SK-N-SH (cell line): ENCODE measurements at regions not wholly inside any gene's neighbourhood (a gene's known extent, or its start where the extent isn't known, plus 50 kb on each side); places are given as distances from the start of the nearest gene placed in this dataset.

Experiments used
- CTCF ChIA-PET: fragments of 300-600, 350-600 bp; formaldehyde crosslinking; extraction: SDS; loops from one replicate; lab custom pipeline; 2021; lab: Yijun Ruan, JAX
- POLR2A ChIA-PET: fragments of 350-600 bp; sonication (Branson Sonifier 250); formaldehyde crosslinking; extraction: SDS; loops from one replicate; lab custom pipeline; 2020; ENCODE audit warnings: antibody characterized with exemption, inconsistent platforms; lab: Yijun Ruan, JAX
- DNase-seq: peaks from one replicate; pipeline ENCODE4 v3.0.0; 2012
- H2AFZ ChIP-seq: fragments of 200-600 bp; sonication (generic); 2 replicates; pipeline ENCODE4 v1.8.1; 2016; ENCODE audit warnings: antibody characterized with exemption, mild to moderate bottlenecking, low read depth
- H3F3A ChIP-seq: fragments of 200-600 bp; sonication (generic); replicated peaks from 2 replicates; pipeline ENCODE3; 2016; ENCODE audit warnings: antibody characterized with exemption, mild to moderate bottlenecking; ENCODE audit not compliant: insufficient read depth
- H3K27ac ChIP-seq, 2 experiments: fragments of 200-500 bp in 1 of 2; fragments of 200-600 bp in 1 of 2; sonication (Bioruptor generic) in 1 of 2; sonication (generic), shearing (Covaris generic) in 1 of 2; 2 replicates each; pipeline versions ENCODE4 v1.5.1 to v1.6.1; 2014 to 2016; ENCODE audit warnings: low read depth in 2 of 2, inconsistent platforms in 1 of 2, low read length in 1 of 2, mild to moderate bottlenecking in 1 of 2, mixed read lengths in 1 of 2
- H3K27me3 ChIP-seq: fragments of 200-600 bp; sonication (generic), shearing (Covaris generic); 2 replicates; pipeline ENCODE4 v1.6.1; 2016; ENCODE audit warnings: mixed run types; ENCODE audit not compliant: insufficient read depth
- H3K36me3 ChIP-seq, 2 experiments: fragments of 200-500 bp in 1 of 2; fragments of 200-600 bp in 1 of 2; sonication (Bioruptor generic) in 1 of 2; sonication (generic) in 1 of 2; replicated peaks in 1 of 2; 2 replicates each; pipeline versions ENCODE3 to v1.5.1; 2014 to 2016; ENCODE audit warnings: low read length in 1 of 2, mild to moderate bottlenecking in 1 of 2; ENCODE audit not compliant: insufficient read depth in 2 of 2, control insufficient read depth in 1 of 2
- H3K4me1 ChIP-seq, 2 experiments: fragments of 200-500 bp in 1 of 2; fragments of 200-600 bp in 1 of 2; sonication (Bioruptor generic) in 1 of 2; sonication (generic), shearing (Covaris generic) in 1 of 2; 2 replicates each; pipeline versions ENCODE4 v1.5.1 to v1.6.1; 2014 to 2016; ENCODE audit warnings: low read depth in 1 of 2, low read length in 1 of 2, mixed run types in 1 of 2; ENCODE audit not compliant: insufficient read depth in 2 of 2, control insufficient read depth in 1 of 2
- H3K4me2 ChIP-seq: fragments of 200-600 bp; sonication (generic), shearing (Covaris generic); 2 replicates; pipeline ENCODE4 v1.6.1; 2017; ENCODE audit warnings: mixed run types
- H3K4me3 ChIP-seq, 2 experiments: fragments of 200-500 bp in 1 of 2; fragments of 200-600 bp in 1 of 2; sonication (Bioruptor generic) in 1 of 2; sonication (generic), shearing (Covaris generic) in 1 of 2; 2 replicates each; pipeline versions ENCODE4 v1.5.1 to v1.8.1; 2014 to 2016; ENCODE audit warnings: low read depth in 2 of 2, inconsistent platforms in 1 of 2, low read length in 1 of 2, mild to moderate bottlenecking in 1 of 2, mixed read lengths in 1 of 2, moderate library complexity in 1 of 2
- H3K79me2 ChIP-seq: fragments of 200-600 bp; sonication (generic); 2 replicates; pipeline ENCODE4 v1.8.1; 2017; ENCODE audit warnings: mild to moderate bottlenecking; ENCODE audit not compliant: insufficient read depth
- H3K9ac ChIP-seq: fragments of 200-600 bp; sonication (generic); 2 replicates; pipeline ENCODE4 v1.6.1; 2017; ENCODE audit warnings: mixed run types
- H3K9me2 ChIP-seq: fragments of 200-600 bp; sonication (generic); 2 replicates; pipeline ENCODE4 v1.6.1; 2017; ENCODE audit warnings: mixed run types
- H3K9me3 ChIP-seq: fragments of 200-600 bp; sonication (generic); 2 replicates; pipeline ENCODE4 v1.6.1; 2017; ENCODE audit warnings: mixed run types, mild to moderate bottlenecking, moderate library complexity
- H4K20me1 ChIP-seq: fragments of 200-600 bp; sonication (generic); 2 replicates; pipeline ENCODE4 v1.6.1; 2017; ENCODE audit warnings: mild to moderate bottlenecking, mixed run types; ENCODE audit not compliant: insufficient read depth
- CHD2 ChIP-seq: fragments of 150-350 bp; IDR thresholded peaks from 2 replicates; pipeline ENCODE4 v1.6.1; 2018; ENCODE audit warnings: low read length; ENCODE audit not compliant: partially characterized antibody
- ELF1 ChIP-seq: IDR thresholded peaks from 2 replicates; pipeline ENCODE4 v1.4.0; 2012
- EP300 ChIP-seq, 2 experiments: IDR thresholded peaks; 2 replicates each; pipeline versions ENCODE4 v1.4.0 to v1.6.1; 2012; ENCODE audit warnings: borderline replicate concordance in 1 of 2, low read depth in 1 of 2, low read length in 1 of 2
- EZH2phosphoT487 ChIP-seq: fragments of 200-600 bp; sonication (generic); IDR thresholded peaks from 2 replicates; pipeline ENCODE4 v1.6.1; 2017; ENCODE audit warnings: low read depth, mixed run types, mild to moderate bottlenecking, antibody characterized with exemption, moderate library complexity, borderline replicate concordance
- FOSL2 ChIP-seq: IDR thresholded peaks from 2 replicates; pipeline ENCODE4 v1.4.0; 2012; ENCODE audit warnings: low read depth, mild to moderate bottlenecking, moderate library complexity, borderline replicate concordance
- FOXJ3 ChIP-seq: sonication (generic); formaldehyde crosslinking; IDR thresholded peaks from 2 replicates; pipeline ENCODE4 v1.5.1; 2020; ENCODE audit warnings: mild to moderate bottlenecking, missing genetic modification reagents
- GABPA ChIP-seq: IDR thresholded peaks from 2 replicates; pipeline ENCODE4 v1.4.0; 2012; ENCODE audit warnings: low read depth, mild to moderate bottlenecking
- GATA2 ChIP-seq: sonication (generic); formaldehyde crosslinking; IDR thresholded peaks from 2 replicates; pipeline ENCODE4 v1.5.0; 2020; ENCODE audit warnings: mild to moderate bottlenecking, missing genetic modification reagents
- JUND ChIP-seq: IDR thresholded peaks from 2 replicates; pipeline ENCODE4 v1.4.0; 2012
- MEF2A ChIP-seq: IDR thresholded peaks from 2 replicates; pipeline ENCODE4 v1.4.0; 2012; ENCODE audit warnings: low read depth, borderline replicate concordance
- POLR2AphosphoS5 ChIP-seq: IDR thresholded peaks from 2 replicates; pipeline ENCODE4 v1.6.1; 2012; ENCODE audit warnings: low read depth, low read length
- RAD21 ChIP-seq: IDR thresholded peaks from 2 replicates; pipeline ENCODE4 v1.6.1; 2012; ENCODE audit warnings: mild to moderate bottlenecking, low read length
- RCOR1 ChIP-seq: fragments of 150-350 bp; IDR thresholded peaks from 2 replicates; pipeline ENCODE4 v1.6.1; 2017; ENCODE audit warnings: antibody characterized with exemption, low read length
- RFX5 ChIP-seq: IDR thresholded peaks from 2 replicates; pipeline ENCODE4 v1.6.1; 2012; ENCODE audit warnings: mild to moderate bottlenecking, improper control_type of control experiment, low read length
- RXRA ChIP-seq: IDR thresholded peaks from 2 replicates; pipeline ENCODE4 v1.4.0; 2012; ENCODE audit warnings: low read depth, mild to moderate bottlenecking, borderline replicate concordance
- TCF12 ChIP-seq: IDR thresholded peaks from 2 replicates; pipeline ENCODE4 v1.4.0; 2012
- TEAD4 ChIP-seq: IDR thresholded peaks from 2 replicates; pipeline ENCODE4 v1.4.0; 2012; ENCODE audit warnings: mild to moderate bottlenecking, borderline replicate concordance; ENCODE audit not compliant: insufficient read depth
- USF1 ChIP-seq: IDR thresholded peaks from 2 replicates; pipeline ENCODE4 v1.4.0; 2012; ENCODE audit warnings: low read depth, borderline replicate concordance
- WGBS: methylation state at CpG from one replicate; pipeline ENCODE4 v1.1.6; 2017; ENCODE audit warnings: low lambda C conversion rate; 5-methylcytosine and 5-hydroxymethylcytosine counted together
- TF ChIP-seq, protein P1 (sequence below): fragments of 150-350 bp; IDR thresholded peaks from 2 replicates; pipeline ENCODE4 v1.6.1; 2016; ENCODE audit warnings: mild to moderate bottlenecking, low read depth, low read length

DNA sequence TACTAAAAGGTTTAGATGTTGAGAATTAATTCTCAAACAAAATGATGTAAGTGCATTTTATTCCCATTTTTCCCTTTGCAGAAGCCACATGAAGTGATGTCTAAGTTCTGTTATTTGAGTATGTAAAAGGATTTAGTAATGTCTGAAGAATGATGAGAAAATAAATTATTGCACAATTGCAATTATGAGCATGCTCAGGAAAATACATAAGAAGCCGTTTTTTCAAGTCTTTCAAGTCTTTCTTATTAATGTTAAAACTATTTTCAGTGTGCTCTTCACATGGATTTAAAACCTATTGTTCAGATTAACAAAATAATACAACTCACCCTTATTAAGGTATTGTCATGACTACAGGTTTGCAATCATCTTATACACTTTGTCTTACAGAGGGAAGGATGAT is 331.4 kb upstream of the NETO1 start:
- TF ChIP-seq RCOR1 (no peak), RAD21 (no peak), MEF2A (no peak), CHD2 (no peak), RFX5 (no peak), GABPA (no peak), POLR2AphosphoS5 (no peak), TEAD4 (no peak), USF1 (no peak), RXRA (no peak), EP300 (IDR thresholded peaks at IDR 0.05; ENCODE audit: borderline replicate concordance in 1 of 2, low read depth in 1 of 2, low read length in 1 of 2) (no peak), JUND (no peak), TCF12 (no peak), EZH2phosphoT487 (no peak)
- TF ChIP-seq, protein P1, sequence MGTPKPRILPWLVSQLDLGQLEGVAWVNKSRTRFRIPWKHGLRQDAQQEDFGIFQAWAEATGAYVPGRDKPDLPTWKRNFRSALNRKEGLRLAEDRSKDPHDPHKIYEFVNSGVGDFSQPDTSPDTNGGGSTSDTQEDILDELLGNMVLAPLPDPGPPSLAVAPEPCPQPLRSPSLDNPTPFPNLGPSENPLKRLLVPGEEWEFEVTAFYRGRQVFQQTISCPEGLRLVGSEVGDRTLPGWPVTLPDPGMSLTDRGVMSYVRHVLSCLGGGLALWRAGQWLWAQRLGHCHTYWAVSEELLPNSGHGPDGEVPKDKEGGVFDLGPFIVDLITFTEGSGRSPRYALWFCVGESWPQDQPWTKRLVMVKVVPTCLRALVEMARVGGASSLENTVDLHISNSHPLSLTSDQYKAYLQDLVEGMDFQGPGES: no peak
- 9% methylated on average over 1 of the region's 1 CpG for WGBS

GRCh38 chr18:73189718-73190117 is 321.9 kb upstream of the NETO1 start:
- Histone ChIP-seq H4K20me1 (no peaks in the 10 kb centered on the region), H3K36me3 (no peaks in the 10 kb centered on the region)
- TF ChIP-seq EP300 (IDR thresholded peaks at IDR 0.05; ENCODE audit: borderline replicate concordance in 1 of 2, low read depth in 1 of 2, low read length in 1 of 2) (no peak), FOSL2 (no peak), FOXJ3 (CRISPR knock-in tag) (no peak), TCF12 (no peak), GATA2 (CRISPR knock-in tag) (no peak), JUND (no peak), EZH2phosphoT487 (no peak), CHD2 (no peak), GABPA (no peak), ELF1 (no peak), RXRA (no peak)
- TF ChIP-seq, protein P1: no peak
- TF ChIP-seq, all 33 proteins: peak for 0
- Histone ChIP-seq H3K4me3 (no peak overlapping the region), H3K4me2 (no peak overlapping the region), H3K4me1 (no peaks in the 10 kb centered on the region), H3K9me3 (no peaks in the 10 kb centered on the region), H3F3A (no peaks in the 10 kb centered on the region), H3K9ac (no peak overlapping the region), H2AFZ (no peak overlapping the region), H3K9me2 (no peaks in the 10 kb centered on the region), H3K27me3 (peaks cover 12% of the 10 kb centered on the region; the same call in 1 of the 2 replicates), H3K27ac (no peak overlapping the region), H3K79me2 (no peaks in the 10 kb centered on the region)
- POLR2A ChIA-PET: no interaction called here
- CTCF ChIA-PET: no interaction called here
- 6% methylated on average over 3 of the region's 3 CpGs for WGBS
- no peak for DNase-seq

More for the DNA sequence above, 331.4 kb upstream of the NETO1 start:
- no peak overlapping the region for H3K9ac ChIP-seq
- H3K9me3 ChIP-seq: no peaks in the 10 kb centered on the region
- H3K4me3 ChIP-seq: no peak overlapping the region
- H3K36me3 ChIP-seq: no peaks in the 10 kb centered on the region
- H3K4me2 ChIP-seq: no peak overlapping the region
- ChIA-PET POLR2A (no interaction called here), CTCF (no interaction called here)
- H3K27me3 ChIP-seq: peaks cover 15% of the 10 kb centered on the region; the same call in 1 of the 2 replicates
- no peak overlapping the region for H2AFZ ChIP-seq
- no peaks in the 10 kb centered on the region for H3K79me2 ChIP-seq
- no peaks in the 10 kb centered on the region for H3K4me1 ChIP-seq
- H4K20me1 ChIP-seq: no peaks in the 10 kb centered on the region
- no peaks in the 10 kb centered on the region for H3K9me2 ChIP-seq
- no peak overlapping the region for H3K27ac ChIP-seq
- no peaks in the 10 kb centered on the region for H3F3A ChIP-seq
- DNase-seq: no peak
